Activated CD4-positive, alpha-beta memory T cell treated with anti-CD3 and anti-CD28 coated beads for 36 hours (primary cell): ENCODE measurements at regions not wholly inside any gene's neighbourhood (a gene's known extent, or its start where the extent isn't known, plus 50 kb on each side); places are given as distances from the start of the nearest gene placed in this dataset.

Experiments used
- CTCF ChIA-PET: fragments of 350-600 bp; sonication (Branson Sonifier 250); formaldehyde crosslinking; loops from one replicate; lab custom pipeline; 2021; ENCODE audit warnings: antibody characterized with exemption, inconsistent platforms; lab: Charles Lee
- POLR2A ChIA-PET: fragments of 350-600 bp; sonication (Branson Sonifier 250); formaldehyde crosslinking; loops from one replicate; lab custom pipeline; 2021; ENCODE audit warnings: antibody characterized with exemption; lab: Charles Lee
- DNase-seq: peaks from one replicate; pipeline ENCODE4 v3.0.0-alpha.2; 2020
- H3K27ac Mint-ChIP-seq: one replicate; pipeline ENCODE4 v1.8.0; 2021; ENCODE audit warnings: mixed read lengths
- H3K27me3 Mint-ChIP-seq: one replicate; pipeline ENCODE4 v1.8.0; 2021; ENCODE audit warnings: mixed read lengths
- H3K36me3 Mint-ChIP-seq: one replicate; pipeline ENCODE4 v1.8.0; 2021; ENCODE audit warnings: mixed read lengths
- H3K4me1 Mint-ChIP-seq: one replicate; pipeline ENCODE4 v1.8.0; 2021; ENCODE audit warnings: low read depth, mixed read lengths
- H3K4me3 Mint-ChIP-seq: one replicate; pipeline ENCODE4 v1.8.0; 2021; ENCODE audit warnings: mild to moderate bottlenecking, mixed read lengths
- H3K9me3 Mint-ChIP-seq: one replicate; pipeline ENCODE4 v1.8.0; 2021; ENCODE audit warnings: mixed read lengths
- intact Hi-C: fragments of 100-400 bp; cut with micrococcal nuclease; formaldehyde crosslinking; loops from one replicate; pipeline ENCODE4 v1.15.1; 2023

GRCh38 chr7:13641714-13642113 is 347.8 kb downstream of the ETV1 start:
- POLR2A ChIA-PET: no interaction called here
- CTCF ChIA-PET: no interaction called here
- no peaks in the 10 kb centered on the region for H3K4me1 Mint-ChIP-seq
- no peaks in the 10 kb centered on the region for H3K9me3 Mint-ChIP-seq
- no peak for DNase-seq
- H3K27me3 Mint-ChIP-seq: no peaks in the 10 kb centered on the region
- no peak overlapping the region for H3K27ac Mint-ChIP-seq
- H3K36me3 Mint-ChIP-seq: no peaks in the 10 kb centered on the region
- intact Hi-C loops: no loop called here
- H3K4me3 Mint-ChIP-seq: no peak overlapping the region

GRCh38 chr7:13651167-13651566 is 338.3 kb downstream of the ETV1 start:
- no peaks in the 10 kb centered on the region for H3K9me3 Mint-ChIP-seq
- H3K27me3 Mint-ChIP-seq: no peaks in the 10 kb centered on the region
- no peak for DNase-seq
- ChIA-PET CTCF (no interaction called here), POLR2A (no interaction called here)
- no peak overlapping the region for H3K4me3 Mint-ChIP-seq
- H3K4me1 Mint-ChIP-seq: no peaks in the 10 kb centered on the region
- no peaks in the 10 kb centered on the region for H3K36me3 Mint-ChIP-seq
- intact Hi-C loops: no loop called here
- no peak overlapping the region for H3K27ac Mint-ChIP-seq

GRCh38 chr7:13656330-13656729 is 333.1 kb downstream of the ETV1 start:
- H3K27ac Mint-ChIP-seq: no peak overlapping the region
- peaks cover 18% of the 10 kb centered on the region for H3K9me3 Mint-ChIP-seq
- CTCF ChIA-PET: no interaction called here
- DNase-seq: no peak
- intact Hi-C loops: no loop called here
- H3K4me3 Mint-ChIP-seq: no peak overlapping the region
- no peaks in the 10 kb centered on the region for H3K4me1 Mint-ChIP-seq
- POLR2A ChIA-PET: no interaction called here
- no peaks in the 10 kb centered on the region for H3K27me3 Mint-ChIP-seq
- no peaks in the 10 kb centered on the region for H3K36me3 Mint-ChIP-seq

GRCh38 chr7:13673290-13673689 is 316.2 kb downstream of the ETV1 start:
- H3K27ac Mint-ChIP-seq: no peak overlapping the region
- H3K9me3 Mint-ChIP-seq: peaks cover 9% of the 10 kb centered on the region
- no peak overlapping the region for H3K4me3 Mint-ChIP-seq
- ChIA-PET CTCF (no interaction called here), POLR2A (no interaction called here)
- H3K4me1 Mint-ChIP-seq: no peaks in the 10 kb centered on the region
- no peaks in the 10 kb centered on the region for H3K36me3 Mint-ChIP-seq
- intact Hi-C loops: no loop called here
- no peak for DNase-seq
- H3K27me3 Mint-ChIP-seq: peaks cover 2% of the 10 kb centered on the region

- CTCF ChIA-PET: interaction anchor here (0.6 kb wide), 1 partner anchor 19 kb away, joined by 3 read pairs; no protein-coding TSS in a partner anchor
These were observed 306.8 kb downstream of the ETV1 start for GRCh38 chr7:13682626-13683025.

GRCh38 chr7:13687500-13687899 is 302.0 kb downstream of the ETV1 start:
- intact Hi-C loops: no loop called here

More at GRCh38 chr7:13682626-13683025, 306.8 kb downstream of the ETV1 start:
- Mint-ChIP-seq H3K4me1 (no peaks in the 10 kb centered on the region), H3K4me3 (no peak overlapping the region), H3K9me3 (no peaks in the 10 kb centered on the region), H3K27ac (no peak overlapping the region), H3K36me3 (no peaks in the 10 kb centered on the region), H3K27me3 (no peaks in the 10 kb centered on the region)
- DNase-seq: no peak
- intact Hi-C loops: no loop called here
- POLR2A ChIA-PET: no interaction called here

GRCh38 chr7:13692548-13692947 is 296.9 kb downstream of the ETV1 start:
- Mint-ChIP-seq H3K27ac (no peak overlapping the region), H3K36me3 (no peaks in the 10 kb centered on the region), H3K27me3 (no peaks in the 10 kb centered on the region), H3K9me3 (no peaks in the 10 kb centered on the region), H3K4me3 (no peak overlapping the region), H3K4me1 (no peaks in the 10 kb centered on the region)
- intact Hi-C loops: no loop called here
- no peak for DNase-seq
- POLR2A ChIA-PET: no interaction called here
- CTCF ChIA-PET: no interaction called here

More at GRCh38 chr7:13687500-13687899, 302.0 kb downstream of the ETV1 start:
- Mint-ChIP-seq H3K27ac (no peak overlapping the region), H3K4me3 (no peak overlapping the region), H3K4me1 (no peaks in the 10 kb centered on the region), H3K27me3 (no peaks in the 10 kb centered on the region), H3K36me3 (no peaks in the 10 kb centered on the region), H3K9me3 (no peaks in the 10 kb centered on the region)
- POLR2A ChIA-PET: no interaction called here
- CTCF ChIA-PET: no interaction called here
- no peak for DNase-seq

GRCh38 chr7:13702251-13702650 is 287.2 kb downstream of the ETV1 start:
- POLR2A ChIA-PET: no interaction called here

GRCh38 chr7:13708670-13709069 is 280.8 kb downstream of the ETV1 start:
- POLR2A ChIA-PET: no interaction called here

More at GRCh38 chr7:13702251-13702650, 287.2 kb downstream of the ETV1 start:
- intact Hi-C loops: no loop called here
- Mint-ChIP-seq H3K4me3 (no peak overlapping the region), H3K27me3 (peaks cover 1% of the 10 kb centered on the region), H3K36me3 (no peaks in the 10 kb centered on the region), H3K27ac (no peak overlapping the region), H3K4me1 (no peaks in the 10 kb centered on the region), H3K9me3 (peaks cover 4% of the 10 kb centered on the region)
- CTCF ChIA-PET: no interaction called here
- DNase-seq: no peak

GRCh38 chr7:13713092-13713491 is 276.4 kb downstream of the ETV1 start:
- no peak overlapping the region for H3K4me3 Mint-ChIP-seq
- POLR2A ChIA-PET: no interaction called here
- H3K9me3 Mint-ChIP-seq: peaks cover 7% of the 10 kb centered on the region
- H3K27me3 Mint-ChIP-seq: no peaks in the 10 kb centered on the region
- no peaks in the 10 kb centered on the region for H3K4me1 Mint-ChIP-seq
- no peaks in the 10 kb centered on the region for H3K36me3 Mint-ChIP-seq
- CTCF ChIA-PET: no interaction called here
- intact Hi-C loops: no loop called here
- H3K27ac Mint-ChIP-seq: no peak overlapping the region
- no peak for DNase-seq

More at GRCh38 chr7:13708670-13709069, 280.8 kb downstream of the ETV1 start:
- CTCF ChIA-PET: no interaction called here
- H3K4me1 Mint-ChIP-seq: no peaks in the 10 kb centered on the region
- H3K36me3 Mint-ChIP-seq: no peaks in the 10 kb centered on the region
- H3K9me3 Mint-ChIP-seq: no peaks in the 10 kb centered on the region
- no peak overlapping the region for H3K4me3 Mint-ChIP-seq
- intact Hi-C loops: no loop called here
- no peak for DNase-seq
- H3K27ac Mint-ChIP-seq: no peak overlapping the region
- no peaks in the 10 kb centered on the region for H3K27me3 Mint-ChIP-seq

GRCh38 chr7:13715534-13715933 is 273.9 kb downstream of the ETV1 start:
- H3K4me3 Mint-ChIP-seq: no peak overlapping the region
- ChIA-PET POLR2A (no interaction called here), CTCF (no interaction called here)
- H3K27me3 Mint-ChIP-seq: no peaks in the 10 kb centered on the region
- H3K4me1 Mint-ChIP-seq: no peaks in the 10 kb centered on the region
- DNase-seq: no peak
- no peaks in the 10 kb centered on the region for H3K36me3 Mint-ChIP-seq
- H3K27ac Mint-ChIP-seq: no peak overlapping the region
- H3K9me3 Mint-ChIP-seq: peaks cover 7% of the 10 kb centered on the region
- intact Hi-C loops: no loop called here

GRCh38 chr7:13717031-13717430 is 272.4 kb downstream of the ETV1 start:
- Mint-ChIP-seq H3K9me3 (peaks cover 7% of the 10 kb centered on the region), H3K4me1 (no peaks in the 10 kb centered on the region), H3K36me3 (no peaks in the 10 kb centered on the region), H3K27me3 (no peaks in the 10 kb centered on the region), H3K4me3 (no peak overlapping the region), H3K27ac (no peak overlapping the region)
- CTCF ChIA-PET: no interaction called here
- intact Hi-C loops: no loop called here
- DNase-seq: no peak
- POLR2A ChIA-PET: no interaction called here

- no peaks in the 10 kb centered on the region for H3K36me3 Mint-ChIP-seq
These were observed 265.1 kb downstream of the ETV1 start for GRCh38 chr7:13724191-13724976.

More at GRCh38 chr7:13724191-13724976, 265.1 kb downstream of the ETV1 start:
- ChIA-PET CTCF (no interaction called here), POLR2A (no interaction called here)
- intact Hi-C loops: no loop called here
- Mint-ChIP-seq H3K9me3 (peaks cover 4% of the 10 kb centered on the region), H3K27me3 (no peaks in the 10 kb centered on the region), H3K27ac (no peak overlapping the region), H3K4me3 (no peak overlapping the region), H3K4me1 (no peaks in the 10 kb centered on the region)
- no peak for DNase-seq
